NT2/D1 (cell line): ENCODE measurements at regions not wholly inside any gene's neighbourhood (a gene's known extent, or its start where the extent isn't known, plus 50 kb on each side); places are given as distances from the start of the nearest gene placed in this dataset.

ENCODE experiments used
- DNase-seq: peaks from one replicate; pipeline ENCODE4 v3.0.0-alpha.2; 2011; ENCODE audit warnings: low read depth, low spot score
- H3K27me3 ChIP-seq: 2 replicates; pipeline ENCODE4 v1.6.0; 2011; ENCODE audit warnings: mild to moderate bottlenecking; ENCODE audit not compliant: insufficient read length, insufficient read depth
- H3K36me3 ChIP-seq: 2 replicates; pipeline ENCODE4 v1.6.1; 2011; ENCODE audit warnings: mild to moderate bottlenecking, low read length, mixed read lengths; ENCODE audit not compliant: insufficient read depth, insufficient read length
- H3K4me1 ChIP-seq: 2 replicates; pipeline ENCODE4 v1.5.1; 2011; ENCODE audit not compliant: insufficient read depth, insufficient read length
- H3K4me3 ChIP-seq: 2 replicates; pipeline ENCODE4 v1.5.1; 2011; ENCODE audit warnings: low read depth; ENCODE audit not compliant: insufficient read length
- H3K9ac ChIP-seq: 2 replicates; pipeline ENCODE4 v1.6.0; 2011; ENCODE audit warnings: low read depth; ENCODE audit not compliant: insufficient read length
- H3K9me3 ChIP-seq: 2 replicates; pipeline ENCODE4 v1.5.1; 2011; ENCODE audit warnings: mild to moderate bottlenecking, low read length; ENCODE audit not compliant: insufficient read depth
- SUZ12 ChIP-seq: IDR thresholded peaks from 2 replicates; pipeline ENCODE4 v1.6.1; 2011; ENCODE audit not compliant: insufficient read length, insufficient read depth; ENCODE audit errors: extremely low read depth
- YY1 ChIP-seq: IDR thresholded peaks from 2 replicates; pipeline ENCODE4 v1.6.1; 2011; ENCODE audit not compliant: insufficient read length, insufficient read depth
- ZNF274 ChIP-seq: IDR thresholded peaks from 2 replicates; pipeline ENCODE4 v1.6.1; 2011; ENCODE audit warnings: mild to moderate bottlenecking, low read depth, low read length

DNA sequence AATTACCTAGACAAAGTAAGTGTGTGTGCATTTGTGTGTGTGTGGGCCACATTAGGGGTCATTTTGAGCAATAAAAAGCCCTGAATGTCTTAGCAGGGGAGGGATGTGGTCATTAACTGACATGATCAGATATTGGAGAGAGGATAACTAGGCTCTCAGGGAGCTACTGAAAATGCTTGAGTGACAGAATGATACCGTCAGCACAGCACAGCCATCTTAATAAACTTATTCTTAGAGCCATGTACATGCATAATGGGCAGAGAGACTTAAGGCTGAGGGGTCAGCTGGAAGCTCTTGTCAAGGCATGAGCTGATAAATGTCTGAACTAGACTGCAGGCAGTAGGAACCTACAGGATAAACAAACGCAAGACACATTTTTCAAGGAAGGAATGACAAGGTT, 239.1 kb upstream of the NCAM1 start:
- no peak for DNase-seq
- no peak overlapping the region for H3K4me3 ChIP-seq
- TF ChIP-seq SUZ12 (no peak), ZNF274 (no peak), YY1 (no peak)
- no peaks in the 10 kb centered on the region for H3K9me3 ChIP-seq
- no peaks in the 10 kb centered on the region for H3K36me3 ChIP-seq
- H3K4me1 ChIP-seq: peaks cover 3% of the 10 kb centered on the region
- no peaks in the 10 kb centered on the region for H3K27me3 ChIP-seq
- H3K9ac ChIP-seq: no peak overlapping the region

DNA sequence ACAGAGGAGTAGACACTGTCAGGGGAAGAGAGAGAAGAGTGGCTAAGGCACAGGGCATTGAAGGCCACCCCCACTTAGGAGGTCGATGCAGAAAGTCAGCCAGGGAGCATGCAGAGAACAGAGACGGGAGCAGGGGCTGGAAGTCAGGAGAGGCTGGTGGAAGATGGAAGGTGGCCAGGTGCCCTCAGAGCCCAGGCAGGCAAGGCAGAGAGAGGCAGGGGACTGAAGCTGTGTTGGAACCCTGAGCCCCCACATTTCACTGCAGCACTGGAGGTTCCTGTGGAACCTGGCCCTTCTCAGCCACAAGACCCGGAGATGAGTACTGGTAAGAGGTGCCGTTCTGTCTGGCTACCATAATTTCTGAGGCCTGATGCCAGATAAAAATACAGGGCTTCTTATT, 238.3 kb upstream of the NCAM1 start:
- no peaks in the 10 kb centered on the region for H3K36me3 ChIP-seq
- no peak overlapping the region for H3K4me3 ChIP-seq
- no peak overlapping the region for H3K9ac ChIP-seq
- DNase-seq: no peak
- H3K4me1 ChIP-seq: peaks cover 3% of the 10 kb centered on the region
- H3K27me3 ChIP-seq: no peaks in the 10 kb centered on the region
- H3K9me3 ChIP-seq: no peaks in the 10 kb centered on the region
- no peak for TF ChIP-seq ZNF274
- TF ChIP-seq SUZ12: no peak
- no peak for TF ChIP-seq YY1

DNA sequence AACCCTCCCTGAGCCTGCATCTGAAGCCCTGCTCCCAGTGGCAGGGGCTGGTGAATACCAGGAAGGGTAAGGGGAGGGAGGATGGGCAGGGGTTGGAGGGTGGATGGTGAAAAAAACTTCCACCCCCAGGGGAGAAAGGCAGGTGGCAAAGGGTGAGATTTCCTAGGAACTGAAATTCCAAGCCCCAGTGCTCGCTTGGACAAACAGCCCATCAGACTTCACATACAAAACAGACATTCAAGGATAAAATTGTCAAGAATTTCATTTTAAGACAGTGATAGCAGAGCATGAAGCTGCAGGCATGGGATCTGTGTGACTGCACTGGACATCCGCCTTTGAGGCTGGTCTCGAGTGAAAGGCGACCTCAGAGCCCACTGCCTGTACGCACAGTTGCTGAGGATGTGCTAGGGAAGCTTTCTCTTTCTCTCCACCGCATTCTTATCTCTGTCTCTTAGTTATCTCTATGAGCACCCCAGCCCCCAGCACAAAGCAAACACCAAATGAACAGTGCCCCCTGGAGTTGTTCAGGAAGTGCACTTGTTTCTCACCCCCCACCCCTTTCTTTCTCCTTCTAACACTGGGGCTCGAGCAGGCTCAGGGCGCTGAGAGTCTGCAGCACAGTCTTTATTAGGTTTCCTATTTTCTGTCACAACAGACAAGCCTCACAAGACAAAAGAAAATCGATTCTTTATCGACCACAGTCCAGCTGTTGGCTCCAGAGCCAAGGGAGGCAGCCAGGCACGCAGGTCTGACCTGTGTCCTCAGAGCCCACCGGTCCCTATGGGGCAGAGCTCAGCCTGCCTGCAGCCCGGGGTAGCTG, 237.3 kb upstream of the NCAM1 start:
- Histone ChIP-seq H3K4me1 (peaks cover 3% of the 10 kb centered on the region), H3K9ac (no peak overlapping the region), H3K9me3 (no peaks in the 10 kb centered on the region), H3K4me3 (no peak overlapping the region), H3K36me3 (no peaks in the 10 kb centered on the region), H3K27me3 (no peaks in the 10 kb centered on the region)
- TF ChIP-seq ZNF274 (no peak), SUZ12 (no peak), YY1 (no peak)
- no peak for DNase-seq

DNA sequence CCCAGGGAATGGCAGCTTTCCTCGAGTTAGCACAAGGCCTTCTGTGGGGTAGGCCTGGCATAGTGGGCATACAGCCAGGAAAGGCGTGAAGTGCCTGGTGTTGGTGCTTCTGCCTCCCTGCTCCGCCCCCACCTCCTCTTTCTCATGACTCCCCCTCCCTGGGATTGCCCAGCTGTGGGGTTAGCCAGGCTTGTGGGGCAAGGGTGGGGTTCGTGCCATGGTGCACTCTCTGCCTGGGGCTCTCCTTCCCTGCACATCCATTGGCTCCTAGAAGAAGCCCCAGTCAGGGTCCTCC, 236.8 kb upstream of the NCAM1 start:
- no peaks in the 10 kb centered on the region for H3K36me3 ChIP-seq
- TF ChIP-seq YY1 (no peak), SUZ12 (no peak), ZNF274 (no peak)
- no peaks in the 10 kb centered on the region for H3K9me3 ChIP-seq

GRCh38 chr11:112725636-112726035, 235.6 kb upstream of the NCAM1 start:
- no peaks in the 10 kb centered on the region for H3K36me3 ChIP-seq
- no peak overlapping the region for H3K9ac ChIP-seq
- peaks cover 3% of the 10 kb centered on the region for H3K4me1 ChIP-seq
- no peaks in the 10 kb centered on the region for H3K27me3 ChIP-seq
- H3K4me3 ChIP-seq: no peak overlapping the region
- TF ChIP-seq ZNF274: no peak
- TF ChIP-seq YY1: no peak
- no peak for TF ChIP-seq SUZ12
- no peak for DNase-seq
- no peaks in the 10 kb centered on the region for H3K9me3 ChIP-seq

More for the DNA sequence above, 236.8 kb upstream of the NCAM1 start:
- no peak for DNase-seq
- no peak overlapping the region for H3K4me3 ChIP-seq
- no peaks in the 10 kb centered on the region for H3K27me3 ChIP-seq
- peaks cover 3% of the 10 kb centered on the region for H3K4me1 ChIP-seq
- H3K9ac ChIP-seq: no peak overlapping the region

DNA sequence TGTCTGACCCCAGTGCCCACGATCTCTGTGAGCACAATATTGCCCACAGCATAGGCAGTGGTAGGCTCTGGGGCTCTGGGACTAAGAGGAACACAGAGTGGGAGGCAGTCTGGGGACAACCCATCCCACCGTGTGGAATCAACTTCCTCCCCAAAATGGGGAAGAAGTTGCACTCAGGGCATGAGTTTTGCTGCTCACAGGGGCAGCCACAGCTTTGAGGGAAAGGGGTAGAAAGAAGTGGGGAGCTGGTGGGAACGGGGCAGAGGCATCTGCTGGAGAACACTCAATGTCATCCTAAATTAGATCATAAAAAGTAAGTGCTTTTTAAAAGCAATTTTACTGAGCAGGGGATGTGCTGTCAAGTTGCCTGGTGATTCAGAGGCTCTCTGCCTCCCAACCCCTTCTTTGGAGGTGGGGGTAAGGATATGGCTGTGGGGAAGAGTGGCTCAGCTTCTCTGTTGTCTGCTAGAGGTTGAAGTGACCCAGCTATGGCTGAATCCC, 233.8 kb upstream of the NCAM1 start:
- peaks cover 3% of the 10 kb centered on the region for H3K4me1 ChIP-seq
- H3K27me3 ChIP-seq: no peaks in the 10 kb centered on the region
- no peak overlapping the region for H3K9ac ChIP-seq
- H3K9me3 ChIP-seq: no peaks in the 10 kb centered on the region
- no peak overlapping the region for H3K4me3 ChIP-seq
- no peak for DNase-seq
- H3K36me3 ChIP-seq: no peaks in the 10 kb centered on the region
- TF ChIP-seq YY1 (no peak), ZNF274 (no peak), SUZ12 (no peak)

DNA sequence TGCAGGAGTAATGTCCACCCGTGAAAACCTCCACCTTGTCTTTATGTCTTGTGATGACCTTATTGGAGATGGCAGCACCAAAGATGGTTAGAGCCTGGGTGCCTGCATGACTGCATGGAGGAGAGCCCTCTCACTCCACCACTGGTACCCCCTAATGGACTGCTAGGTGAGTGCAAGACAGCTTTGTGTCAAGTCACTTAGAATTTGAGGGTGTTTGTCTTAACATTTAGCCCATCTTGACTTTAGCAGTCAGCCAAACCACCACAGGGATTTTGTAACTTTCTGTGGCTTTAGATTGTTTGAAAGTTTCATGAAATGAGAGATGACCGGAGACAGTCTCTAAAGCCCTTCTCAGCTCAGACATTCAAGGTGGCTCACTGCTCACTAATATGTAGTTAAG, 232.9 kb upstream of the NCAM1 start:
- no peak for DNase-seq
- Histone ChIP-seq H3K9me3 (no peaks in the 10 kb centered on the region), H3K4me3 (no peak overlapping the region), H3K36me3 (no peaks in the 10 kb centered on the region), H3K9ac (no peak overlapping the region), H3K4me1 (peaks cover 3% of the 10 kb centered on the region), H3K27me3 (no peaks in the 10 kb centered on the region)
- TF ChIP-seq SUZ12 (no peak), ZNF274 (no peak), YY1 (no peak)

DNA sequence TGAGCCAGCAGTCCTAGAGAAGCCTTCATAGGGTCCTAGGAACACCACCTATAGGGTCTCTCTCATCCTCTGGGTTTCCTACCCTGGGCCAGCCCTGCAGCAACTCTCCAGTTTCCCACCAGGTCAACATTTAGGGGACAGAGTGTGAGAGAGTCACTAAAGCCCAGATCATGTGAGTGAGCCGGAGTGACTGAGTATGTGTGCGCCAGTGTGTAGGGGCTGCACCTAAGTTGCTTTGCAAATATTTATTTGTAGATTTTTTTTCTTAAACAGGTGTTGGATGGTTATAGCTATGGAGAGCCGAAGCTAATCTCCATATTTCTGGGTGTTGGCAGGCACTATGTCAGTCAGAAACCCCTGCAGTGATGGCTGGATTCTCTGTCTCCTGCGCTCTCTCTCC, 232.5 kb upstream of the NCAM1 start:
- peaks cover 3% of the 10 kb centered on the region for H3K4me1 ChIP-seq
- H3K36me3 ChIP-seq: no peaks in the 10 kb centered on the region
- no peaks in the 10 kb centered on the region for H3K9me3 ChIP-seq
- no peak for TF ChIP-seq YY1
- TF ChIP-seq ZNF274: no peak
- TF ChIP-seq SUZ12: no peak
- H3K27me3 ChIP-seq: no peaks in the 10 kb centered on the region
- DNase-seq: no peak
- H3K9ac ChIP-seq: no peak overlapping the region
- no peak overlapping the region for H3K4me3 ChIP-seq
